Fibroblast of peridontal ligament (primary cell): ENCODE measurements at regions not wholly inside any gene's neighbourhood (a gene's known extent, or its start where the extent isn't known, plus 50 kb on each side); places are given as distances from the start of the nearest gene placed in this dataset.
"Not testable (repeated sequence)": the region's sequence is repeated elsewhere in the genome, so short reads cannot be mapped to it uniquely, and the experiment has no call there.

Experiments
- DNase-seq: peaks from one replicate; pipeline ENCODE4 v3.0.0-alpha.2; 2010; ENCODE audit errors: extremely low read depth

GRCh38 chr1:188155261-188155660 is 1326.5 kb downstream of the PLA2G4A start:
- DNase-seq = peak; percentile 21

- DNase-seq = no peak
Observed at GRCh38 chr1:188164459-188164858, 1335.7 kb downstream of the PLA2G4A start.

- no peak for DNase-seq
Observed at GRCh38 chr1:188166654-188167053, 1337.9 kb downstream of the PLA2G4A start.

- DNase-seq = no peak
Observed at GRCh38 chr1:188169971-188170370, 1341.2 kb downstream of the PLA2G4A start.

GRCh38 chr1:188170411-188170810 is 1341.7 kb downstream of the PLA2G4A start:
- DNase-seq = no peak

GRCh38 chr1:188170935-188171334 is 1342.2 kb downstream of the PLA2G4A start:
- no peak for DNase-seq

GRCh38 chr1:188182063-188182462 is 1353.3 kb downstream of the PLA2G4A start:
- not testable (repeated sequence) for DNase-seq

GRCh38 chr1:188188317-188188716 is 1359.6 kb downstream of the PLA2G4A start:
- DNase-seq = no peak

GRCh38 chr1:188194916-188195315 is 1366.2 kb downstream of the PLA2G4A start:
- no peak for DNase-seq

GRCh38 chr1:188218289-188218688 is 1389.5 kb downstream of the PLA2G4A start:
- no peak for DNase-seq

GRCh38 chr1:188220051-188220450 is 1391.3 kb downstream of the PLA2G4A start:
- no peak for DNase-seq

GRCh38 chr1:188224263-188224662 is 1395.5 kb downstream of the PLA2G4A start:
- peak; percentile 6 for DNase-seq

GRCh38 chr1:188225975-188226374 is 1397.2 kb downstream of the PLA2G4A start:
- DNase-seq = no peak

- DNase-seq = peak; percentile 5
Observed at GRCh38 chr1:188228623-188229022, 1399.9 kb downstream of the PLA2G4A start.

GRCh38 chr1:188237573-188238348 is 1409.0 kb downstream of the PLA2G4A start:
- peak; percentile 17 for DNase-seq

- no peak for DNase-seq
Observed at GRCh38 chr1:188240772-188241406, 1412.1 kb downstream of the PLA2G4A start.

- DNase-seq = no peak
Observed at GRCh38 chr1:188241629-188242028, 1412.9 kb downstream of the PLA2G4A start.

- no peak for DNase-seq
Observed at GRCh38 chr1:188243456-188243855, 1414.7 kb downstream of the PLA2G4A start.

- DNase-seq = no peak
Observed at GRCh38 chr1:188244681-188245080, 1415.9 kb downstream of the PLA2G4A start.

- DNase-seq = no peak
Observed at GRCh38 chr1:188247255-188247654, 1418.5 kb downstream of the PLA2G4A start.

GRCh38 chr1:188249811-188250210 is 1421.1 kb downstream of the PLA2G4A start:
- DNase-seq = no peak

GRCh38 chr1:188251036-188251435 is 1422.3 kb downstream of the PLA2G4A start:
- DNase-seq = no peak

- DNase-seq = no peak
Observed at GRCh38 chr1:188261849-188262248, 1433.1 kb downstream of the PLA2G4A start.
